ENCODE measurements at regions not wholly inside any gene's neighbourhood (a gene's known extent, or its start where the extent isn't known, plus 50 kb on each side); places are given as distances from the start of the nearest gene placed in this dataset.

DNA sequence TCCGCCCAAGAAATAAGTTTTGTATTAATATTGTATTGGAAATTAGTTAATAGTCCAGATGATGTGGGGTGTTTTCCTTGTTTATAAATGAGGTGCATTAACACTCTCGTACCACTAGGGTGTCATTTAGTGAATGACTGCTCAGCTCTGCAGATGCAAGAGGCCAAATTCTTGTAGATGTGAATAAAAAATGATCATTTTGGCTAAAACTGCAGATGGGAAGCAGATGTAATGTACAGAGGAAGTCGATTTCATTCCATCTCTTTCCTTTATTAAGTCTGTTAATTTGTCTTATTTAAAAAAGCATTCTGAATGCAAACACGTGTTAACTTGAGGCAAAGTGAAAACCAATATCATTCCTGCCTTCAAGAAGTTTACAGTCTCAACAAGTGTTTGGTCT lies 108.1 kb downstream of the DHX15 start:
- Mint-ChIP-seq H3K9me3 (peaks cover 0 to 3% (median 0%) of the 10 kb centered on the region in 6 donors), H3K4me3 (no peak overlapping the region), H3K27ac (no peak overlapping the region), H3K36me3 (no peaks in the 10 kb centered on the region), H3K27me3 (ENCODE audit: low read depth in 3 of 3) (peaks cover 9 to 25% (median 20%) of the 10 kb centered on the region in 3 donors), H3K4me1 (peaks cover 15 to 22% of the 10 kb centered on the region in 2 donors)
- DNase-seq = no peak

DNA sequence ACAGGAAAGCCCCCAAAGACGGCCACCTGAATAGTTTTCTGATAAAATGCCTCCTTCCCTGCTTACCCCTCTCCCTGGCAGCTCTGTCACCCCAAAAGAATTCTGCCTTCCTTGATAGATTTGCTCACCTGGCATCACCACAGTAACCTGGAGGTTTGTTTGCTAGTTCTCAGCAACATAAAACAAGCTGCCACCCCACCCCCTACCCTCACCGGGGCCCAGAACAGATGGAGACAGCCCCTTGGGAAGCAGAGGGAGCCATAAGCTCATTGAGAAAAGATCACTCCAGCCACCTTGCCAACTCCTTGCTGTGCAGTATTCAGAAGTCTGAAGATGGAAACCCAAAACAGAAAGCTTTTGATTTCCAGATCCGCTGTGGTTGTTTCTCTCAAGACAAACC lies 108.6 kb downstream of the DHX15 start:
- Mint-ChIP-seq H3K36me3 (no peaks in the 10 kb centered on the region), H3K9me3 (peaks cover 0 to 6% (median 0%) of the 10 kb centered on the region in 6 donors), H3K4me1 (peaks cover 18 to 27% of the 10 kb centered on the region in 2 donors), H3K27me3 (ENCODE audit: low read depth in 3 of 3) (peaks cover 9 to 25% (median 23%) of the 10 kb centered on the region in 3 donors), H3K4me3 (no peak overlapping the region), H3K27ac (no peak overlapping the region)
- no peak for DNase-seq

DNA sequence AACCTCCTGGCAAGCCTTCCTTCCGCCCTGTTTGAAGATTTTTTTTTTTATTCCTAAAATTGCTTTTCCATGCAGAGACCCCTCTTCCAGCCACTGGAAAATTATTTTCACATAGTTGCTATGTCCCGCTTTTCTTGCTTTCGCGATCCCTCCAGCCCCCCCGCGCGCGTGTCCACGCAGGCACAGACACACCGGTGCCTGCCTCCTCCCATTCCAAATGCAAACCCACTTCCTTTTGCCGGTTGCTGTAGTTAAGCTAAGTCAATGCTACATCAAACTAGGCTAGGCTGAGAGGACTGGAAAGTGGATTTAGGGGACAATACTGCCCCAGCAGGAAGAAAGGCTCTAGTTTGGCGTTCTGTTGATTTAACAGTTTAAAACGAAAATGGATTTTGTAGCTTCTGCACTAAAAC lies 111.0 kb downstream of the DHX15 start:
- H3K36me3 Mint-ChIP-seq = no peaks in the 10 kb centered on the region
- H3K4me3 Mint-ChIP-seq = peak overlapping the region; percentile 89 to 98 (median 95)
- H3K27me3 Mint-ChIP-seq (ENCODE audit: low read depth in 3 of 3) = peaks cover 15 to 36% (median 34%) of the 10 kb centered on the region in 3 donors
- H3K4me1 Mint-ChIP-seq = peaks cover 27 to 40% of the 10 kb centered on the region in 2 donors
- H3K27ac Mint-ChIP-seq = peak overlapping the region; percentile 23 to 84 (median 54)
- no peak for DNase-seq
- peaks cover 0 to 6% (median 0%) of the 10 kb centered on the region in 6 donors for H3K9me3 Mint-ChIP-seq

DNA sequence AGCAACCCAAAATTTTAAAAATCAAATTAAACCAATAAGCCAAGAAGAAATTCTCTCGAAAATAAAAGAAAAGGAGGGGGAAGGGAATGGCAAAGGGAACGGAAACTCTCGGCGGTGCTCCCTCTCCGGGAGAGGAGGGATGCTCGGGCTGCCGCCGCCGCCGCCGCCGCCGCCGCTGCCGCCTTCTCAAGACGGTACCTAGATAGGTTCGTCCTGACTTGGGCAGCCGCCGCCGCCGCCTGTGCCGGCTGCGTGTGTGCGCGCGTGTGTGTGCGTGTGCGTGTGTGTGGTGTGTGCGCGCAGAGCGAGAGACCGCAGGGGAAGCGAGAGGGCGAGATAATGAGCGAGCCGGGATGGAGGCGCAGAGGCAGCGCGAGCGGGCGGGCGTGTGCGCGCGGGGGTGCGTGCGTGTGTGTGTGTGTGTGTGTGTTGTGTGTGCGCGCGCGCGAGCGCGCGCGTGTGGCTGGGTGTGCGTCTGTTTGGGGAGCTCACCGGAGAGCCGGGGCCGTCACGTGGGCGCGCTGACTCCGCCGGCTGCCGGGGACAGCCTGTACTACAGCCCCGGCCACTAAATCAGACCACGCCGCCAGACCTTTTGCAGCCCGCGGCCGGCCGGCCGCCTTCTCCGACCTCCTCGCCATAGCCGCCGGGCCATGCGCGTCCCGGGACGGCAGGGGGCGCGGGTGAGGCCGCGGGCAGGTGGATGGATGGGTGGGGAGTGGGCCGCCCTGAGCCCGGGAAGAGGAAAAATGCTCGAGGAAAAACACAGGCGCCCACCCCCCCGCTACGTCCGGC lies 111.6 kb downstream of the DHX15 start:
- peak; percentile 56 to 69 (median 62) for DNase-seq
- H3K4me1 Mint-ChIP-seq = peaks cover 27 to 40% of the 10 kb centered on the region in 2 donors
- peaks cover 0 to 6% (median 0%) of the 10 kb centered on the region in 6 donors for H3K9me3 Mint-ChIP-seq
- H3K36me3 Mint-ChIP-seq = no peaks in the 10 kb centered on the region
- H3K4me3 Mint-ChIP-seq = peak overlapping the region; percentile 89 to 98 (median 95)
- H3K27ac Mint-ChIP-seq = peak overlapping the region; percentile 59 to 94 (median 78)
- peaks cover 15 to 37% (median 33%) of the 10 kb centered on the region in 3 donors for H3K27me3 Mint-ChIP-seq (ENCODE audit: low read depth in 3 of 3)

DNA sequence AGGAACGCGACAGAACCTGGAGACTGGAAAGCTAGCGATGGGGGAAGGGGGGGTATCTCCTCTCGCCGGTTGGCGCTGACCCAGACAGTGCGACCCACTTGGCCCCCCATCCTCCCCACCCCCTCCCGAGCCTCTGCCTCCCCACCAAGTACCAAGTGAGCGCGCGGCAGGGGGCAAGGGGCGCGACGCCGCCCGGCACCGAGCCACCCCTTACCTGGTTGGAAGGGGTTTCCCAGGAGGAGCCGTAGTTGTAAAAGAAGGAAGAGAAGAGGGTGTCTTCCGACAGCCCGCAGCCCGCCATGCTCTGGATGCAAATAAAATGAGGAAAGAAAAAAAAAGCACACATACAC lies 112.2 kb downstream of the DHX15 start:
- Mint-ChIP-seq H3K4me3 (peak overlapping the region; percentile 89 to 98 (median 95)), H3K9me3 (peaks cover 0 to 6% (median 0%) of the 10 kb centered on the region in 6 donors), H3K36me3 (no peaks in the 10 kb centered on the region), H3K27me3 (ENCODE audit: low read depth in 3 of 3) (peaks cover 15 to 36% (median 30%) of the 10 kb centered on the region in 3 donors), H3K4me1 (peaks cover 27 to 40% of the 10 kb centered on the region in 2 donors), H3K27ac (peak overlapping the region in 1 of 6 donors; percentile 81)
- DNase-seq = no peak

DNA sequence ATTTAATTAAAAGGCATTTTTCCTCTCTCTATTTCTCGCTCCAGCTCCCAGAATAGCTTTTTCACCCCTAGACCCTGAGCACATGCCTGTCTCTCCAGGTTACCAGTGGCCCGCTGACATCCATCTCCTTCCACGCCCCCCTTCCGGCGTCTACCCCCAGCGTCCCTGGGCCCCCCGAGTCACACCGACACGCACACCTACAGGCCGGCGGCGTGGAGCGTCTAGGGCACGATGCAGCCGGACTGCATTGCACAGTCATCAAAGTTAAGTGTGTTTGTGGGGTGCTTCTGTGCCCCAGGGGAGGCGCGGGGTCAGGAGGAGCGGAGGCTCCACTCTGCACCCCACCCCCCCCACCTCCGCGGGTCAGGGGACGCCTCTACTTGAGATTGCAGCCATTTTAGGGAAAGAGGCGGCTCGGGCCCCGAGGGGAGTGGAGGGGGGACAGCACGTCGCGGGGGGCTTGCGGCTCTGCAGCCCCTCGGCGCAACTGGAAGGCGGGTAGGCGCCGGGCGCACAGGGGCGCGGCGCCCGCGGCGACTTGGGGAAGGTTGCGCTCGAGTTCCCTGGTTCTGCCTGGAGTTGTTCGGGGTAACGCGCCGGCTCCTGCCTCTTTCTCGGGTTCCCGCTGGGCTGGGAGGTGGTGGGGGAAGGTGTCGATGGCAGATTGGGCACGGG lies 112.7 kb downstream of the DHX15 start:
- Mint-ChIP-seq H3K27me3 (ENCODE audit: low read depth in 3 of 3) (peaks cover 14 to 33% (median 31%) of the 10 kb centered on the region in 3 donors), H3K9me3 (peaks cover 0 to 6% (median 0%) of the 10 kb centered on the region in 6 donors), H3K36me3 (no peaks in the 10 kb centered on the region), H3K4me1 (peaks cover 27 to 40% of the 10 kb centered on the region in 2 donors), H3K27ac (peak overlapping the region in 2 of 6 donors; percentile 13 to 36), H3K4me3 (peak overlapping the region; percentile 89 to 98 (median 95))
- no peak for DNase-seq

DNA sequence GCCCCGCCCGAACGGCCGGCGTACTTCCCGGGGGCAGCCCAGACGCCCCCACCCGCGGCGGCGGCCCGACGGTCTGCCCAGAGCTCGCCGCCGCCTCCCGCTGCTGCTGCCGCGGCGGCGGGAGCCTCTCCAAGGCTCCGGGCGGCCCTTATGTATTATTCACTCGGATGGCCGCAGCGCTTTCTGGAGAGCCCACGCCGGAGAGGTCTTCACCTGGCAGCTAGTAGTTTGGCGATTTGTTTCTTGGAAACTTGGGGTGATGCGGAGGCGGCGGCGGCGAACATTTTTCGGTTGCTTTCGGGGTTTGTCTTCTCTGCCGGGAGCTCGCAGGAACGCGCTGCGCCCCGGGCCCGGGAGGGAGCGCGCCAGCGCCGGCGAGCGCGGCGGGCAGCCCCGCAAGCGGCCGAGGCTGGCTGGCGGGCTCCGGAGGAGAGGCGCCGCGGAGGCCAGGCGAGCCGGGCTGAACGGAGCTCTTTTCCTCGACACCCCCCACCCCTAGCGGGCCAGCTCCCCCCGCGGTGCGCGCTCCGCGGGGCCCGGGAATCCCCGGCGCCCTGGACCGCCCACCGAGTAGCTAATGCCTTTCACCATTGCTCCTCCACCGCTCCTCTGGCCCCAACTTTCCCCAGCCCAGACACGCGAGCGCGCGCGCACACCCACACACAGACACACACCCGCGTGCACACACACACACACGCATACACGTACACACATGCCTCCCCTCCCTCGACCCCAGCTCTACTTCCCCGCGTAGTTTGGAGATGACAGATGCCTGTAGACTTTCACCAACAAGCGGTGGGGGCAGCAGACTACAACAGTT lies 113.5 kb downstream of the DHX15 start:
- Mint-ChIP-seq H3K36me3 (no peaks in the 10 kb centered on the region), H3K4me3 (peak overlapping the region; percentile 83 to 95 (median 87)), H3K4me1 (peaks cover 27 to 40% of the 10 kb centered on the region in 2 donors), H3K9me3 (peaks cover 0 to 6% (median 0%) of the 10 kb centered on the region in 6 donors), H3K27me3 (ENCODE audit: low read depth in 3 of 3) (peaks cover 15 to 33% (median 32%) of the 10 kb centered on the region in 3 donors), H3K27ac (peak overlapping the region in 1 of 6 donors; percentile 13)
- DNase-seq = no peak

DNA sequence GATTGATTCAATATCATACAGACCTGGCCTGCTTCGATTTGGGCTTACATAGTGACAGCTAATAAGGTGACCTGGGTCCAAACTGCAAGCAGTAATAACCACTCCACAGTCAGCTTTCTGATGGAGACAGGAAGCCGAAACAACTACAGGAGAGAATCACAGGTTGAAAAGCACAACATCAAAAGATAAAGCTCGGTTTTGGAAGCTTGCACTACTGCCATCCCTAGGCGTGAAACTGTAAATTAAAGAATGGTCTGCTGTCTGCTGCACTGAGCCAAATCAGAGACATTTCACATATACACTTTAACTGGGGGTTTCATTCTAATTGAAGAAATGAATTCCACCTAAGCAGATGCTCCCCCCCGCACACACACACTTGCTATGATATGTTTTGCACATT lies 116.3 kb downstream of the DHX15 start:
- H3K36me3 Mint-ChIP-seq = no peaks in the 10 kb centered on the region
- peaks cover 20 to 31% of the 10 kb centered on the region in 2 donors for H3K4me1 Mint-ChIP-seq
- DNase-seq = no peak
- H3K27me3 Mint-ChIP-seq (ENCODE audit: low read depth in 3 of 3) = peaks cover 19 to 27% (median 27%) of the 10 kb centered on the region in 3 donors
- no peak overlapping the region for H3K27ac Mint-ChIP-seq
- H3K4me3 Mint-ChIP-seq = no peak overlapping the region
- peaks cover 0 to 6% (median 0%) of the 10 kb centered on the region in 6 donors for H3K9me3 Mint-ChIP-seq

DNA sequence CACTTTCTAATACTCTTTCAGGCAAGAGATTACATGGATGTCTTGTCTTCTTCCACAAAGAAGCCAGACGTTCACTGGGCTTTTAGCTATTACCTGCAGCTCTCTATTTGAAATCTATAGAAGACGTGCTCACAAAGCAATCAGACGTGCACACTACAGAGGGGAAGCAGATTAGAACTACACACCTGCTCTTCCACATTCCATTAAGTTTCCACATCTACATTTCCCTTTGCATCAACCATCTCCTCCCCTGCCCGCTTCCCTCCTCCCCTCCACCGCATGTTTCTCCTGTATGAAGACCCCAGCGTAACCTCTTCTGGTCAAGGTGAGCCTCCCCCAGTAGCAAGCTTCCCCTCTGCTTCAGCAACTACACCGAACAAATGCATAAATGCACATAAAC lies 119.8 kb downstream of the DHX15 start:
- no peak overlapping the region for H3K4me3 Mint-ChIP-seq
- peaks cover 12 to 25% (median 16%) of the 10 kb centered on the region in 3 donors for H3K27me3 Mint-ChIP-seq (ENCODE audit: low read depth in 3 of 3)
- peaks cover under 1 to 5% of the 10 kb centered on the region in 2 donors for H3K4me1 Mint-ChIP-seq
- H3K9me3 Mint-ChIP-seq = no peaks in the 10 kb centered on the region
- H3K36me3 Mint-ChIP-seq = no peaks in the 10 kb centered on the region
- H3K27ac Mint-ChIP-seq = no peak overlapping the region
- no peak for DNase-seq

DNA sequence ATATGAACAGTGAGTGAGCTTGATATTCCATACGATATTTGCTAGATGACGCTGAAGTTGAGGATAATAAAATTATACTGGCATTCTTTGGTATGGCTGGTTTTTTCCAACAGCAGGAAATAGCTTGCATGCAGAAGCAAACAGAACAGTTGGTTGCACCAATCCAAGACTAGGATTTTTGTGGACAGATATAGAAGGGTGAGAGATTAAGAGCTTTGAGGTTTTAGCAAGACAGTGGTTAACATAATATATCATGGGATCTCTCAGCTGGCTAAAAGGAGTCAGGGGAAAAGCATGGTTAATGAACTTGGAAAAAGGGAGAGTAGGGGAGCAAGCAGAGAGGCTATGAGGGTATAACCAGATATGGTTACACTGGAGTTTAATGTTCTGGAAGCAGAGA lies 127.9 kb downstream of the DHX15 start:
- Mint-ChIP-seq H3K9me3 (peaks cover 0 to 5% (median 0%) of the 10 kb centered on the region in 6 donors), H3K4me3 (no peak overlapping the region), H3K4me1 (no peaks in the 10 kb centered on the region), H3K36me3 (no peaks in the 10 kb centered on the region), H3K27me3 (ENCODE audit: low read depth in 3 of 3) (peaks cover 3 to 7% (median 3%) of the 10 kb centered on the region in 3 donors), H3K27ac (no peak overlapping the region)
- no peak for DNase-seq

DNA sequence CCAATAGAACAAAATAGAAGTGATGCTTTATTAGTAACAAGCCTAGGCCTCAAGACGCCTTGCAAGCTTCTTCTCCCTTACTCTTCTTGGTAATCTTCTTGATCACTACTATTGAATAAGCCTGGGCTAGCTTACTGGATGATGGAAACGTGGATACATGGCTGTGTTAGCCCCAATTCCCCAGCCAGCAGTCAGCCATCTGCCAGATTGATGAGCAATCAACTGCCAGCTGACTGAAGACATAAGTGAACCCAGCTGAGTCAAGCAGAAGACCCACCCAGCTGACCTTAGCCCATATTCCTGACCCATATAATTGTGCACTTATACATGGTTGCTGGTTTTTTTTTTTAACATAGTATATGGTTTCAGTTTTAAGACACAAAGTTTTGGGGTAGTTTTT lies 130.4 kb downstream of the DHX15 start:
- DNase-seq = no peak
- peaks cover 3 to 4% (median 3%) of the 10 kb centered on the region in 3 donors for H3K27me3 Mint-ChIP-seq (ENCODE audit: low read depth in 3 of 3)
- H3K9me3 Mint-ChIP-seq = peaks cover 0 to 7% (median 0%) of the 10 kb centered on the region in 6 donors
- H3K4me1 Mint-ChIP-seq = no peaks in the 10 kb centered on the region
- no peaks in the 10 kb centered on the region for H3K36me3 Mint-ChIP-seq
- H3K4me3 Mint-ChIP-seq = no peak overlapping the region
- H3K27ac Mint-ChIP-seq = no peak overlapping the region

DNA sequence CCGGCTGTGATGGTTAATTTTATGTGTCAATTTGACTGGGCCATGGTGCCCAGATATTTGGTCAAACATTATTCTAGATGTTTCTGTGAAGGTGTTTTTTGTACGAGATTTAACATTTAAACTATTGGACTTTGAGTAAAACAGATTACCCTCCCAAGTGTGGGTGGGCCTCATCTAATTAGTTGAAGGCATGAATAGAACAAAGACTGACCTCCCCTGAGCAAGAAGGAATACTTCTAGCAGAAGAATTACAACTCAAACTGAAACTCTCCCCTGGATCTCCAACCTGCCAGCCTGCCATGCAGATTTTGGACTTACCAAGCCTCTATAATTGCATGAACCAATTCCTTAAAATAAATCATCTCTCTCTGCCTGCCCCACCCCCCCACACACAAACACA lies 132.5 kb downstream of the DHX15 start:
- Mint-ChIP-seq H3K27ac (no peak overlapping the region), H3K36me3 (no peaks in the 10 kb centered on the region), H3K4me3 (no peak overlapping the region), H3K4me1 (no peaks in the 10 kb centered on the region), H3K27me3 (ENCODE audit: low read depth in 3 of 3) (peaks cover 5 to 13% (median 11%) of the 10 kb centered on the region in 3 donors), H3K9me3 (peaks cover 0 to 7% (median 0%) of the 10 kb centered on the region in 6 donors)
- DNase-seq = no peak

DNA sequence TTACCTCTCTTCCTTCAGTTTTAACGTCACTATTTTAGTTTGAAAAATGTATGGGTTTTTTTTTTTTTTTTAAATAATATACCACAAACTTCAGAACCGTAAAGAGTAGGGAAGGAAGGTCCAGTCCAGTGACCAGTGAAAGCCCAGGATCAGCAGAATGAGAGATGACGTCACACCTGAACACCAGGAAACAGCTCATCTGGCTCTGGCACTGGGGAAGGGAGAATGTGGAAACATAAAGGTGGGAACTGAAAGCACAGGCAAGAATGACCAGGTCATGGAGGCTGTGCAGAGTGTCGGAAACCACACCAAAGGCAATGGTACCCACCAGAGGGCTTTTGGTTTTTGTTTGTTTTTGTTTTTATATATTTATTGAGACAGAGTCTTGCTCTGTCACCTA lies 141.2 kb downstream of the DHX15 start:
- no peak overlapping the region for H3K27ac Mint-ChIP-seq
- no peaks in the 10 kb centered on the region for H3K9me3 Mint-ChIP-seq
- H3K4me1 Mint-ChIP-seq = no peaks in the 10 kb centered on the region
- no peak for DNase-seq
- H3K27me3 Mint-ChIP-seq (ENCODE audit: low read depth in 3 of 3) = peaks cover 2 to 15% (median 8%) of the 10 kb centered on the region in 3 donors
- H3K4me3 Mint-ChIP-seq = no peak overlapping the region
- no peaks in the 10 kb centered on the region for H3K36me3 Mint-ChIP-seq
